ENCODE measurements at regions not wholly inside any gene's neighbourhood (a gene's known extent, or its start where the extent isn't known, plus 50 kb on each side); places are given as distances from the start of the nearest gene placed in this dataset.
"Not testable (repeated sequence)": the region's sequence is repeated elsewhere in the genome, so short reads cannot be mapped to it uniquely, and the experiment has no call there.

DNA sequence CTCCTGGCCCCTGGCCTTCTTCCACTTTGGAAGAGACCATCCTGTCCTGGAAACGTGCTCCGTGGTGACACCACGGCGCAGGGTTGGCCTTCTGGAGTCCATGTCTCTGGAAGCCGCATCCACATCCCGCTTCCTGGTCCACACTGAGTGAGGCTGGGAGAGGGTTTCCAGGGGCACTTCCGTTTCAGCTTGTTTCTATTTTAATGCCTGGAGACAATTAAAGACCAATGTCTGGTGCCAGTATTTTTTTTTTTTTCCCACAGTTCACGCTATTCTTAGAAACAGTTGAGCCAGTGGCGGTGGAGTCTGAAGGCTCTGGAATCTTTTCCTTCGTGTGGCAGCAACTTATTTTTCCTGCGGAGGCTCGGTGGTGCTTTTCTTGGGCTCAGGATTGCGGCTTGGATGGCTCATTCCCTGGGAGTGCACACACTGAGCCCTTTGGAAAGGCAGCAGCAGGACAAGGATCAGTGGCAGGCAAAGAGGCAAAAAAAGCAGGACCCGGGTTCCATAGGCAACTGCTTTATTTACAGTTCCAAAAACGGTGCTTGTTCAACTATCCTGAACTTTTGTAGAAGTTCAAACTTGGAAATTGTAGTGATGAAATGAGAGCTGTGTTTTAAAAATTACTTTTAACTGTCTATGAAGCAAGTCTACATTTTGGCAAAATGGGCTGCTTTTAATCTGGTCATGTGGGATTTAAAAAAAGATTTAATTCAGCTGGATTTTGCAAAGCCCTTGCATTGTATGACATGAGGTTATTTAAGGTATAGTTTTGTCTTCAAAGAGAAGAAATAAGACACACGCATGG lies 202.8 kb downstream of the BAMBI start:
- ATAC-seq (peak; percentile 78 to 88), DNase-seq (peak; percentile 50)
- intact Hi-C loops (cut with DNase I): no loop called here

- intact Hi-C loops (cut with DNase I): no loop called here
- ATAC-seq (no peak), DNase-seq (no peak)
Observed at GRCh38 chr10:28880683-28880950, 203.3 kb downstream of the BAMBI start.

DNA sequence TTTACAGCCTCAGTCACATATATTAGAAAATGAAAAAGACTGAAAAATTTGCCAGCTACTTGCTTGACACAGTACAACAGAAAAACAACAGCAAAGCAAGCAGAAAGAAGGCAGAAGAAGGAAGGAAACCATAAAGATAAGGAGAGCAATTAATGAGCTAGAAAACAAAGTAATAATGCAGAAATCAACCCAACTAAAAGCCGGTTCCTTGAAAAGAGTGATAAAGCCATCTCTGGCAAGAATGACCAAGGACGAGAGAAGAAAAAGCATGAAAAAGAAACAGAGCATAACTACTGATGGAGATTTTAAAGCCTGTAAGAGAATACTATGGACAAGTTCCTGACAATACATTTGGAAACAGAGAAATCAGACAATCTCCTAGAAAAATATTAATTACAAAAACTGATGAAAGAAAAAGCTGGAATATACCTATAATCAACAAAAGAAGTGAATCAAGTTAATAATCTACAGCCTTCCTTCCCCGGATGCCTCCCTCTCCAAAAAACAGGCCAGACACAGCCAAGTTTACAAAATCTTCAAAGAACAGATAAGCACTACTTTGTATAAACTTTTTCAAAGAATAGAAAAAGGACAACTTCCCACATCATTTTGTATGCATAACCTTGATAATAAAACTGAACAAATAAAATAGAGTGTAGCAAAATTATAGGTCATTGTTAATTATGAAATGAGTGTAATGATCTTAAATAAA lies 204.0 kb downstream of the BAMBI start:
- ATAC-seq: no peak
- no peak for DNase-seq
- intact Hi-C loops (cut with DNase I): no loop called here

DNA sequence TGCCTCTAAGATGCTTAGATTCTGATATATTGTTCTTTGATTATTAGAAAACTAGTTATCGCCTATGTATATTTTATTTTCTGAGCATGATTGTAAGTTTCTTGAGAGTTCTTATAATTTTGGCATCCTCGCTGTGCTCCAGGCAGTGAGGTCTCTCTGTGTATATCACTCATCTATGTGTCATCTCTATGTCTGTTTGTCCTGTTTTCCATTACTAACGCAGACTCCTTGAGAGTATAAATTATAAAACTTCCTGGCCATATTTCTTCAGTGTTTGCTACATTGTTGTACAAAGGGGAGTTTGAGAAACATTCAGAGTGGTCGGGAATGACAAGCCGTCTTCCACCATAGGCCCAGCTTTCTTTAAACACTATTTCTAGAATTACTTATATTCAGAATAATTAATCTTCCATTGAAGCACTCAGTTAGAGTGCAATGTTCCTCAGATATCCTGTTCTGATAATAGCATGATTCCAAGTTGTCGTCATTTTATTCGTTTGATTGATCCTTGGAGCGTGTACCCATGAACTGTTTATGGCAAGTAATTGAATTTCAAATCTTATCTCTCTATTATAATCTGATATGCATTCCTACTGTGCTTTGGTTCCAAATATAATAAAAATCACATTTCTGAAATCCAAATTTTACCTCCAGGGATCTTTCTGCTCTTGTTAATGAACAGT lies 206.6 kb downstream of the BAMBI start:
- ATAC-seq (no peak), DNase-seq (no peak)
- intact Hi-C loops (cut with DNase I): no loop called here

- ATAC-seq (no peak), DNase-seq (no peak)
- intact Hi-C loops (cut with DNase I): no loop called here
Observed at GRCh38 chr10:28890121-28890950, 213.0 kb downstream of the BAMBI start.

DNA sequence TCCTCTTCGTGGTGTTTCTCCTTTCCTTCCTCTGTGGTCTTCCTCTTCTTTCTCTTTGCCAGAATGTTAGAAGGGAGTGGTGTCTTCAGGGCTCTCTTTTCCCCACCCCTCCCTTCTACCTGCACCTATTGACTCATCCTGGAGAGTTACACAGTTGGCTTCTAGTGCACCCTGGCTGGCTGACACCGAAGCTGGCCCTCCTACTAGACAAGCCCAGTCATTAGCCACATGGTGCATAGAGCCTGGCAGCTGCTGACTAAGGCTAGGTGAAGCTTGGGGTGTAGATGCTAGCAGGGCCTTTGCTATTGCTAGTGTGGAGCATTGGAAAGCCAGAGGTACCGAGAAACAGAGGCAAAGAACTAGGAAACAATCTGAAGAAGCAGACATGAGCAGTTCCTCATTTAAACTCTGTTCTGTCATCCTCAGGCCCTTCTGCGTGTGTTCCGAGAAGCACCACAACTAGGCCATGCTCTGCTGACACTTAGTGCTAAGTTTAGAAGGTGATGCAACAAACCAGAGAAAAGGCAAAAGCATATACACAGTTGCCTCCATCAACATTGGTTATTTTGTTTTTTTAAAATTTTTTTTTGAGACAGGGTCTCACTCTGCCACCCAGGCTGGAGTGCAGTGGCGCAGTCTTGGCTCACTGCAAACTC lies 213.9 kb downstream of the BAMBI start:
- DNase-seq (no peak), ATAC-seq (peak; percentile 54 to 55)
- intact Hi-C loops (cut with DNase I): no loop called here

DNA sequence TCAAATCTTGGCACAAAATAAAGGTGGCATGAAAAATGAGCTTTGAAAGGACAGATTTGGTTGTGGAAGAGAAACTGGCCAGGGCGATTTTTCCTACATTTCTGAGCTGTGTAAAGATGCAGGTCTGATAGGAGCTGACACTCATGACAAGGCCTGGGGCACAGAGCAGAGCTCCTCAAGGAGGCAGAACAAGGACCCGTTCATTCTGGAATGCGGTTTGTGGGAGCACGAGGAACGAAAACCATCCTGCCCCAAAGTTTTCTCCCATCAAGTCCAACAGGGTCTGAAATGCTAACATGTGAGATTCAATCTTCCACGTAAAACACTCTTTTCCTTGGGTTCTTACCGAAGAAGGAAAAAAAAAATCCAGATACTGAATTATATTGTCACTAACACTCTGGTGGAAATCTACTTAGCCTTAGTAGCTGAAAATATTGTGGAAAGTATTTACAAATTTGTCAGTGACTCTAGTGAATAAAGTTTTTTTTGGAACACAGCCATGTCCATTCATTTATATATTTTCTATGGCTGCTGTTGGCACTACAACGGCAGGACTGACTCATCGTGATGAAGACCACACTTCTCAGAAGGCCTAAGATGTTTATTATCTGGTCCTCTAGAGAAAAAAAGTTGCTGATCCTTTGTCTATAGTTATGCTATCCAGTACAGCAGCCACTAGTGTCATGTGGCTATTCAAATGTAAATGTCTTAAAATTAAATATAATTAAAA lies 215.7 kb downstream of the BAMBI start:
- DNase-seq (no peak), ATAC-seq (no peak)
- intact Hi-C loops (cut with DNase I): no loop called here

DNA sequence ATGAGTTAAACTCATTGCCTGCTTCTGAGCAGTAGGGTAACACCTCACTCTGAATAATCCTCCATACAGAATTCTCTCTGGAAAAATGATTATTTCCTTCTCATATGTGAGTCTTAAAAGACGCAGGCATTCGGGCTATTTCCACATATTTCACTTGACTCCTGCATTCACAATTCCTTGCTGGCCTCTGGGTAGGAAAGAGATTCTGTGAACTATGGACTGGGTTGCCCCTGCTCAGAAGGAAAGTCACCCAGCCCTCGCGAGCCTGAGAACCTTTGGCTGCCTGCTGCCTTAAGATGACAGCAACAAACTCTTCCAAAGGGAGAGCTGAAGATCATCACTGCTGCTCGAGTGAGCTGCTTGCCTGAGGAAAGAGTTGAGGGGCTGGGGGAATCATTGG lies 216.8 kb downstream of the BAMBI start:
- intact Hi-C loops (cut with DNase I): no loop called here
- DNase-seq (no peak), ATAC-seq (no peak)

DNA sequence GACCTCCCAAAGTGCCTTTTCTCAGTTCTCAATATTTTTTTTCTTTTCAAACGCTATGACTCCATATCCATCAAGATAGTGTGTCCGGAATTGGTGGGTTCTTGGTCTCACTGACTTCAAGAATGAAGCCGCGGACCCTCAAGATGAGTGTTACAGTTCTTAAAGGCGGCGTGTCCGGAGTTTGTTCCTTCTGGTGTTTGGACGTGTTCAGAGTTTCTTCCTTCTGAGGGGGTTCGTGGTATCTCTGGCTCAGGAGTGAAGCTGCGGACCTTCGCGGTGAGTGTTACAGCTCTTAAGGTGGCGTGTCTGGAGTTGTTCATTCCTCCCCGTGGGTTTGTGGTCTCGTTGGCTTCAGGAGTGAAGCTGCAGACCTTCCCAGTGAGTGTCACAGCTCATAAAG lies 218.3 kb downstream of the BAMBI start:
- intact Hi-C loops (cut with DNase I): loop anchor here in 1 of 2 donors (2.0 to 5.0 kb wide), 3 partner anchors 55 to 218 kb away; partner anchors contain the start of gene BAMBI
- not testable (repeated sequence) for ATAC-seq, DNase-seq

- ATAC-seq (peak; percentile 40 to 43), DNase-seq (peak; percentile 51)
- intact Hi-C loops (cut with DNase I): loop anchor here in 1 of 2 donors (2.0 to 5.0 kb wide), 3 partner anchors 56 to 220 kb away; partner anchors contain the start of gene BAMBI
Observed at GRCh38 chr10:28896791-28897409, 219.6 kb downstream of the BAMBI start.

GRCh38 chr10:28897617-28898464 lies 220.5 kb downstream of the BAMBI start:
- intact Hi-C loops (cut with DNase I): loop anchor here in 1 of 2 donors (2.0 to 5.0 kb wide), 3 partner anchors 57 to 221 kb away; partner anchors contain the start of gene BAMBI
- ATAC-seq (peak; percentile 93 to 95), DNase-seq (peak; percentile 75)

GRCh38 chr10:28902215-28902614 lies 224.9 kb downstream of the BAMBI start:
- DNase-seq: no peak
- ATAC-seq: no peak
- intact Hi-C loops (cut with DNase I): no loop called here

- intact Hi-C loops (cut with DNase I): no loop called here
- no peak for ATAC-seq
- DNase-seq: no peak
Observed at GRCh38 chr10:28903063-28903462, 225.7 kb downstream of the BAMBI start.

GRCh38 chr10:28903736-28904135 lies 226.4 kb downstream of the BAMBI start:
- ATAC-seq (no peak), DNase-seq (no peak)
- intact Hi-C loops (cut with DNase I): no loop called here

DNA sequence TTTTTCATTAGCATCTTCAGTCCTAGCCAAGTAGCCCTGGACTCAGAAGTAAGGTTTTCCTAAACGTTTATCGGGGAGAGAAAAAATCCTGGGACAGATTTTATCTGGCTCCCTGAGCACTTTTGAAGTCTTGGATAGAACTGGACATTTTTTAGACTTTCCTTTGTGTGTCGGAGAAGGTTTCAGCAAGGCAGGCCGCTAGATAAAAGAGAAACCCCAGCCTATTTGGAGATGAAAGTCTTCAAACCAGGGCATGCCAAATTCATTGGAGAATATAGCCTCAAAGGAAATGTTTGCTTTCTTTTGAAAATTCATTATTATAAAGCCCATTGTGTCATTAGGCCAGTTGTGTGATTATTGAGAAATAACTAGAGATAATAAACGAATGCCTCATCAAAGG lies 228.1 kb downstream of the BAMBI start:
- no peak for DNase-seq
- intact Hi-C loops (cut with DNase I): no loop called here
- ATAC-seq: no peak

DNA sequence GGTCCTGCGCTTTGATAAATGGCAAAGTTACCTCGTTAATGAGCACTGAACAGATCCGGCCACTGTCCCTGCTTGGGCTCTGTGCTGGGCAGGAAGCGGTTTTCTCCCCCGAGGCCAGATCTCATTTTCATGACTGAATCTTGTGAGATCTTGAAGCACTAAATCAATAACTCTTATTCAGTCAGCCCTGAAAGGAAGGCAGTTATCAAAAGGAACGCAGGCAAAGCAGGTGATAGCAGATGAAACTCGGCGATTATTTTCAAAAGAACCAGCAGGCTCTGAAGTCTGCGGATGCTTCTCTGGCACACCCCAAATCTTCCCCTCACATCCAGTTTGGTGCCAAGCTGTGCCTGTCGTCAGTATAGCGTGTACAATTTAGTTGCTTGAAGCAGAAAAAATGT lies 228.7 kb downstream of the BAMBI start:
- ATAC-seq (no peak), DNase-seq (no peak)
- intact Hi-C loops (cut with DNase I): no loop called here

- DNase-seq (no peak), ATAC-seq (no peak)
- intact Hi-C loops (cut with DNase I): no loop called here
Observed at GRCh38 chr10:28906415-28906814, 229.1 kb downstream of the BAMBI start.

Data from left cardiac atrium (tissue), 4 donors.